Stimulated activated effector memory CD8-positive, alpha-beta T cell treated with anti-CD3 and anti-CD28 coated beads, Interleukin-12 subunit alpha, Interleukin-12 subunit beta, amount 100 ng/mL, for 72 hours (primary cell): ENCODE measurements at regions not wholly inside any gene's neighbourhood (a gene's known extent, or its start where the extent isn't known, plus 50 kb on each side); places are given as distances from the start of the nearest gene placed in this dataset.
"Not testable (repeated sequence)": the region's sequence is repeated elsewhere in the genome, so short reads cannot be mapped to it uniquely, and the experiment has no call there.

Source experiments
- ATAC-seq: fragments of 150-1000 bp; cut with Tn5 transposase; 2 replicates; pipeline ENCODE4 v1.10.0; 2021
- DNase-seq, 2 donors: peaks; one replicate each; pipeline ENCODE4 v3.0.0; 2021 to 2022; ENCODE audit warnings: low spot score in 2 of 2
- H3K27ac Mint-ChIP-seq: one replicate; pipeline ENCODE4 v1.8.0; 2022; ENCODE audit warnings: mild to moderate bottlenecking, mixed read lengths
- H3K36me3 Mint-ChIP-seq: one replicate; pipeline ENCODE4 v1.8.0; 2022; ENCODE audit warnings: mild to moderate bottlenecking, mixed read lengths
- H3K4me1 Mint-ChIP-seq: one replicate; pipeline ENCODE4 v1.8.0; 2022; ENCODE audit warnings: mixed read lengths
- H3K4me3 Mint-ChIP-seq: one replicate; pipeline ENCODE4 v1.8.0; 2022; ENCODE audit warnings: mild to moderate bottlenecking, mixed read lengths
- H3K9me3 Mint-ChIP-seq: one replicate; pipeline ENCODE4 v1.8.0; 2022; ENCODE audit warnings: mixed read lengths

- no peak overlapping the region for H3K4me3 Mint-ChIP-seq
- no peak for DNase-seq
- H3K27ac Mint-ChIP-seq: no peak overlapping the region
- no peaks in the 10 kb centered on the region for H3K36me3 Mint-ChIP-seq
- no peak for ATAC-seq
- no peaks in the 10 kb centered on the region for H3K4me1 Mint-ChIP-seq
- peaks cover 11% of the 10 kb centered on the region for H3K9me3 Mint-ChIP-seq
Measured at GRCh38 chr2:142495141-142495540, 364.3 kb upstream of the LRP1B start.

GRCh38 chr2:142489631-142490030, 358.8 kb upstream of the LRP1B start:
- not testable (repeated sequence) for H3K27ac Mint-ChIP-seq, ATAC-seq, H3K4me1 Mint-ChIP-seq

GRCh38 chr2:142484111-142484510, 353.3 kb upstream of the LRP1B start:
- peaks cover 11% of the 10 kb centered on the region for H3K9me3 Mint-ChIP-seq
- no peaks in the 10 kb centered on the region for H3K4me1 Mint-ChIP-seq
- H3K27ac Mint-ChIP-seq: no peak overlapping the region
- no peaks in the 10 kb centered on the region for H3K36me3 Mint-ChIP-seq
- H3K4me3 Mint-ChIP-seq: no peak overlapping the region
- ATAC-seq: no peak
- DNase-seq: no peak

More at GRCh38 chr2:142489631-142490030, 358.8 kb upstream of the LRP1B start:
- not testable (repeated sequence) for H3K36me3 Mint-ChIP-seq, H3K4me3 Mint-ChIP-seq, DNase-seq
- H3K9me3 Mint-ChIP-seq: peaks cover 16% of the 10 kb centered on the region

- no peak overlapping the region for H3K27ac Mint-ChIP-seq
Measured at GRCh38 chr2:142483653-142484052, 352.8 kb upstream of the LRP1B start.

GRCh38 chr2:142478206-142478605, 347.4 kb upstream of the LRP1B start:
- ATAC-seq: no peak
- Mint-ChIP-seq H3K4me1 (no peaks in the 10 kb centered on the region), H3K4me3 (no peak overlapping the region), H3K36me3 (no peaks in the 10 kb centered on the region), H3K9me3 (peaks cover 12% of the 10 kb centered on the region), H3K27ac (no peak overlapping the region)
- no peak for DNase-seq

More at GRCh38 chr2:142483653-142484052, 352.8 kb upstream of the LRP1B start:
- Mint-ChIP-seq H3K4me3 (no peak overlapping the region), H3K36me3 (no peaks in the 10 kb centered on the region), H3K4me1 (no peaks in the 10 kb centered on the region), H3K9me3 (peaks cover 11% of the 10 kb centered on the region)
- DNase-seq (no peak), ATAC-seq (no peak)

GRCh38 chr2:142472382-142472781, 341.6 kb upstream of the LRP1B start:
- Mint-ChIP-seq H3K4me3 (no peak overlapping the region), H3K9me3 (peaks cover 9% of the 10 kb centered on the region), H3K36me3 (no peaks in the 10 kb centered on the region), H3K4me1 (no peaks in the 10 kb centered on the region), H3K27ac (no peak overlapping the region)
- DNase-seq (no peak), ATAC-seq (no peak)

- Mint-ChIP-seq H3K4me3 (no peak overlapping the region), H3K9me3 (peaks cover 7% of the 10 kb centered on the region), H3K27ac (no peak overlapping the region), H3K4me1 (no peaks in the 10 kb centered on the region), H3K36me3 (no peaks in the 10 kb centered on the region)
- DNase-seq (no peak), ATAC-seq (no peak)
Measured at GRCh38 chr2:142467321-142467720, 336.5 kb upstream of the LRP1B start.

- H3K9me3 Mint-ChIP-seq: peaks cover 3% of the 10 kb centered on the region
Measured at GRCh38 chr2:142463047-142463446, 332.2 kb upstream of the LRP1B start.

GRCh38 chr2:142462306-142462705, 331.5 kb upstream of the LRP1B start:
- Mint-ChIP-seq H3K4me3 (no peak overlapping the region), H3K4me1 (no peaks in the 10 kb centered on the region), H3K27ac (no peak overlapping the region), H3K36me3 (no peaks in the 10 kb centered on the region), H3K9me3 (peaks cover 6% of the 10 kb centered on the region)
- no peak for DNase-seq
- no peak for ATAC-seq

More at GRCh38 chr2:142463047-142463446, 332.2 kb upstream of the LRP1B start:
- Mint-ChIP-seq H3K4me3 (no peak overlapping the region), H3K27ac (no peak overlapping the region), H3K36me3 (no peaks in the 10 kb centered on the region), H3K4me1 (no peaks in the 10 kb centered on the region)
- ATAC-seq (no peak), DNase-seq (no peak)

GRCh38 chr2:142445551-142446072, 314.8 kb upstream of the LRP1B start:
- Mint-ChIP-seq H3K27ac (no peak overlapping the region), H3K4me1 (no peaks in the 10 kb centered on the region), H3K4me3 (no peak overlapping the region), H3K9me3 (peaks cover 3% of the 10 kb centered on the region), H3K36me3 (no peaks in the 10 kb centered on the region)
- no peak for DNase-seq
- ATAC-seq: no peak

- H3K27ac Mint-ChIP-seq: no peak overlapping the region
- no peaks in the 10 kb centered on the region for H3K36me3 Mint-ChIP-seq
- H3K9me3 Mint-ChIP-seq: peaks cover 4% of the 10 kb centered on the region
- no peak overlapping the region for H3K4me3 Mint-ChIP-seq
- ATAC-seq: no peak
- no peak for DNase-seq
- no peaks in the 10 kb centered on the region for H3K4me1 Mint-ChIP-seq
Measured at GRCh38 chr2:142445023-142445422, 314.2 kb upstream of the LRP1B start.

- ATAC-seq (no peak), DNase-seq (no peak)
- H3K36me3 Mint-ChIP-seq: no peaks in the 10 kb centered on the region
- no peak overlapping the region for H3K4me3 Mint-ChIP-seq
- H3K9me3 Mint-ChIP-seq: peaks cover 9% of the 10 kb centered on the region
- H3K4me1 Mint-ChIP-seq: no peaks in the 10 kb centered on the region
- no peak overlapping the region for H3K27ac Mint-ChIP-seq
Measured at GRCh38 chr2:142435847-142436246, 305.0 kb upstream of the LRP1B start.

- Mint-ChIP-seq H3K4me1 (no peaks in the 10 kb centered on the region), H3K36me3 (no peaks in the 10 kb centered on the region), H3K9me3 (peaks cover 13% of the 10 kb centered on the region), H3K27ac (no peak overlapping the region), H3K4me3 (no peak overlapping the region)
- ATAC-seq (no peak), DNase-seq (no peak)
Measured at GRCh38 chr2:142426064-142426463, 295.2 kb upstream of the LRP1B start.

GRCh38 chr2:142425551-142425950, 294.7 kb upstream of the LRP1B start:
- Mint-ChIP-seq H3K4me1 (no peaks in the 10 kb centered on the region), H3K36me3 (no peaks in the 10 kb centered on the region), H3K27ac (no peak overlapping the region), H3K9me3 (peaks cover 14% of the 10 kb centered on the region), H3K4me3 (no peak overlapping the region)
- no peak for ATAC-seq
- DNase-seq: no peak

- ATAC-seq: no peak
- DNase-seq: no peak
- no peaks in the 10 kb centered on the region for H3K4me1 Mint-ChIP-seq
- no peaks in the 10 kb centered on the region for H3K36me3 Mint-ChIP-seq
- no peak overlapping the region for H3K4me3 Mint-ChIP-seq
- no peak overlapping the region for H3K27ac Mint-ChIP-seq
- H3K9me3 Mint-ChIP-seq: peaks cover 16% of the 10 kb centered on the region
Measured at GRCh38 chr2:142423603-142424002, 292.8 kb upstream of the LRP1B start.

- ATAC-seq (no peak), DNase-seq (no peak)
- H3K4me1 Mint-ChIP-seq: no peaks in the 10 kb centered on the region
- H3K4me3 Mint-ChIP-seq: no peak overlapping the region
- H3K9me3 Mint-ChIP-seq: peaks cover 16% of the 10 kb centered on the region
- H3K27ac Mint-ChIP-seq: no peak overlapping the region
- no peaks in the 10 kb centered on the region for H3K36me3 Mint-ChIP-seq
Measured at GRCh38 chr2:142422769-142423168, 292.0 kb upstream of the LRP1B start.

- H3K4me1 Mint-ChIP-seq: no peaks in the 10 kb centered on the region
- H3K27ac Mint-ChIP-seq: no peak overlapping the region
- H3K36me3 Mint-ChIP-seq: no peaks in the 10 kb centered on the region
- peaks cover 16% of the 10 kb centered on the region for H3K9me3 Mint-ChIP-seq
- ATAC-seq (no peak), DNase-seq (no peak)
- H3K4me3 Mint-ChIP-seq: no peak overlapping the region
Measured at GRCh38 chr2:142422041-142422440, 291.2 kb upstream of the LRP1B start.
